Neural cell (in vitro differentiated cells): ENCODE measurements at regions not wholly inside any gene's neighbourhood (a gene's known extent, or its start where the extent isn't known, plus 50 kb on each side); places are given as distances from the start of the nearest gene placed in this dataset.

Experiments
- H2AFZ ChIP-seq: fragments of 200-600, 300-800 bp; sonication (generic), shearing (Covaris generic); 2 replicates; pipeline ENCODE4 v1.6.0; 2014; ENCODE audit warnings: low read depth, mild to moderate bottlenecking, antibody characterized with exemption, low read length, moderate library complexity
- H3F3A ChIP-seq: fragments of 200-600 bp; shearing (Covaris generic); 2 replicates; pipeline ENCODE4 v1.6.1; 2016; ENCODE audit warnings: mild to moderate bottlenecking, moderate library complexity, mixed read lengths, antibody characterized with exemption, low read length; ENCODE audit not compliant: insufficient read depth, poor library complexity, severe bottlenecking
- H3K27ac ChIP-seq: fragments of 200-600, 300-800 bp; sonication (generic), shearing (Covaris generic); 2 replicates; pipeline ENCODE4 v1.5.1; 2014; ENCODE audit warnings: mild to moderate bottlenecking, low read length, moderate library complexity
- H3K27me3 ChIP-seq: fragments of 300-800, 200-600 bp; sonication (generic), shearing (Covaris generic); 2 replicates; pipeline ENCODE4 v1.6.0; 2014; ENCODE audit warnings: mild to moderate bottlenecking, low read depth, low read length, moderate library complexity; ENCODE audit not compliant: insufficient read depth
- H3K36me3 ChIP-seq: fragments of 300-800, 200-600 bp; sonication (generic), shearing (Covaris generic); 2 replicates; pipeline ENCODE4 v1.5.1; 2014; ENCODE audit warnings: mild to moderate bottlenecking, antibody characterized with exemption, low read length, moderate library complexity; ENCODE audit not compliant: insufficient read depth
- H3K4me2 ChIP-seq: fragments of 300-800, 200-600 bp; sonication (generic), shearing (Covaris generic); 2 replicates; pipeline ENCODE4 v1.6.0; 2014; ENCODE audit warnings: mild to moderate bottlenecking, low read length
- H3K4me3 ChIP-seq: fragments of 300-800, 200-600 bp; sonication (generic), shearing (Covaris generic); 2 replicates; pipeline ENCODE4 v1.5.1; 2014; ENCODE audit warnings: mild to moderate bottlenecking, low read length, moderate library complexity
- H3K79me2 ChIP-seq: fragments of 200-600 bp; shearing (Covaris generic); replicated peaks from 2 replicates; pipeline ENCODE4 v1.6.0; 2014; ENCODE audit warnings: mild to moderate bottlenecking, low read length, moderate library complexity; ENCODE audit not compliant: insufficient read depth
- H3K9ac ChIP-seq: fragments of 300-800, 200-600 bp; sonication (generic), shearing (Covaris generic); 2 replicates; pipeline ENCODE4 v1.6.1; 2016; ENCODE audit warnings: mild to moderate bottlenecking, low read length, mixed read lengths
- H3K9me2 ChIP-seq: fragments of 200-600 bp; shearing (Covaris generic); 2 replicates; pipeline ENCODE4 v1.6.1; 2016; ENCODE audit warnings: mild to moderate bottlenecking, low read length, mixed read lengths; ENCODE audit not compliant: insufficient read depth
- H3K9me3 ChIP-seq: fragments of 200-600, 300-800 bp; sonication (generic), shearing (Covaris generic); 2 replicates; pipeline ENCODE4 v1.6.1; 2016; ENCODE audit warnings: mild to moderate bottlenecking, mixed run types, low read length, moderate library complexity, mixed read lengths
- H4K20me1 ChIP-seq: fragments of 200-600 bp; shearing (Covaris generic); 2 replicates; pipeline ENCODE4 v1.6.1; 2016; ENCODE audit warnings: mild to moderate bottlenecking, mixed run types; ENCODE audit not compliant: insufficient read depth
- EP300 ChIP-seq: fragments of 450-650 bp; conservative IDR thresholded peaks from 2 replicates; pipeline ENCODE4 v1.6.1; 2014; ENCODE audit warnings: antibody characterized with exemption, mild to moderate bottlenecking, moderate library complexity; ENCODE audit not compliant: poor library complexity, severe bottlenecking
- MXI1 ChIP-seq: fragments of 450-650 bp; conservative IDR thresholded peaks from 2 replicates; pipeline ENCODE4 v1.6.1; 2014; ENCODE audit warnings: antibody characterized with exemption, mild to moderate bottlenecking; ENCODE audit not compliant: poor library complexity, severe bottlenecking
- POLR2AphosphoS5 ChIP-seq: IDR thresholded peaks from 2 replicates; pipeline ENCODE4 v1.6.1; 2012
- RAD21 ChIP-seq: fragments of 450-650 bp; conservative IDR thresholded peaks from 2 replicates; pipeline ENCODE4 v1.6.1; 2014; ENCODE audit warnings: antibody characterized with exemption, mild to moderate bottlenecking, moderate library complexity
- REST ChIP-seq: IDR thresholded peaks from 2 replicates; pipeline ENCODE4 v1.6.1; 2012; ENCODE audit warnings: borderline replicate concordance
- SMC3 ChIP-seq: fragments of 450-650 bp; conservative IDR thresholded peaks from 2 replicates; pipeline ENCODE4 v1.6.1; 2014; ENCODE audit warnings: antibody characterized with exemption, mild to moderate bottlenecking, moderate library complexity; ENCODE audit not compliant: poor library complexity
- TAF1 ChIP-seq: IDR thresholded peaks from 2 replicates; pipeline ENCODE4 v1.6.1; 2012; ENCODE audit warnings: low read depth

DNA sequence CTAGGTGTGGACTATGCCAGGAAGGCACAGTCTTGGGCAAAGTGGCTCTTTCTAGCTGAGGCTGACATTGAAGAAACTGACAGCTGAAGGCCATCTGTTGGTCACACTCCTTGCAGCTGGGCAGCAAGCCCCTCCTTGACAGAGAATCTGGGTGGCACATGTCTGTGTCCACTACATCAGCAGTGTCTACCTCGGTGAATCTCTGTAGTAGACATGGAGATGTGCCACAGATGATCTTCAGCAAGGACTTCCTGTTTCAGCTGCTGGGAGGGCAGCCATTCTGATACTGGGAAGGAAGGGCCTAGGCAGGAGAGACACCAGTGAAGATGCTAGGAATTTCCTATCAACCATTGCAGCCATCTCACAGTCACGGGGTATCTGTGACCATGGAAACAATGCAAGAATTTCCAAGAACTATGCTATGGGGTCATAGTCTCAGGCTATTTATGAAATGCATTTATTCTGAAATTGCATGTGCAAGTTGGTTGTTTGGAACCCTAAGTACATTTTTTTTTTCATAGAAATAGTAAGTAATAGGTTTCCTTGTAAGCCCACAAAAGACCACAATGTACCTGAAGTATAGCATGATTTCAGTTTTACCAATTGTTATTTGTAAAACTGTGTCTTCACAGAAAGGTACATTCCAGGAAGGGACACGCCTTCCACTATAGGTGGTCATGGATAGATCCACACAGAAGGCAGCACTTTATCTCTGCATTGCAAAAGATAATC lies 63.8 kb upstream of the DARS1 start:
- Histone ChIP-seq H3K9me3 (no peaks in the 10 kb centered on the region), H3K27me3 (no peaks in the 10 kb centered on the region), H3F3A (no peaks in the 10 kb centered on the region), H3K79me2 (no peaks in the 10 kb centered on the region), H3K4me3 (no peak overlapping the region), H3K9ac (no peak overlapping the region), H4K20me1 (no peaks in the 10 kb centered on the region), H3K4me2 (no peak overlapping the region), H3K27ac (no peak overlapping the region), H2AFZ (no peak overlapping the region), H3K36me3 (no peaks in the 10 kb centered on the region), H3K9me2 (no peaks in the 10 kb centered on the region)
- no peak for TF ChIP-seq SMC3

DNA sequence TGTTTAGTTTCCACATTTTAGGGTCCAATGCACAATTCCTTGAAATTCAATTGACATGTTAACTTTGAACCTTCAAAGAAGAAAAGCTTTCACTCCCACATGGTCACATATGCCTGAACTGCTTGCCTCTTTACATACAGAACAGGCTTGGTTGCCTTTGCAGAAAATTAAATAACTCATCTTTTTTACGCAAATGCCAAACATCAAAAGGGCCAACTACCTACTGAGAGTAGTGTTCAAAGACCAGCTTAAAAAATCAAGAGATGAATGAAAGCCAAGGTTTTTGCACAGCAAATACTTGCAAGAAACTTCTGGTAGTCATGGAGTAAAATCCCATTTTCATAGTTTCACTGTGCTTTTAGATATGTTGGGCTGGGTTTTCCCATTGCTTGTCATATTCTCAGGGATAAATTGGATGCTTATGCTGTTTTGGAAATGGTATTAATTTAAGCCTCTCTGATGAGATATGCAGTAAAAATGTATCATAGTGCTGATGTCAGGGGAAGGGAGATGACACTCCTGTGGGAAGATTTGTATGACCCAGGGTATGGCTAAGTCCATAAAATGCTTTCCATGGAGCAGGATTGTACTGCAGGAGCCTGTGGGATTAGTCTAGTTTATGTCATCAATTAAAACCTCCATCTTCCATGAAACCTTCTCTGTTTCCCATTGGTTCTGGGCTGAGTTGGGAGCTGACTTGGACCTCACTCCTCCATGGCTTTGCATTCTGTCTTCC lies 60.6 kb upstream of the DARS1 start:
- Histone ChIP-seq H3K4me2 (no peak overlapping the region), H3K9me2 (no peaks in the 10 kb centered on the region), H3K79me2 (no peaks in the 10 kb centered on the region), H4K20me1 (no peaks in the 10 kb centered on the region), H3K36me3 (no peaks in the 10 kb centered on the region), H2AFZ (no peak overlapping the region), H3K4me3 (no peak overlapping the region), H3K27me3 (no peaks in the 10 kb centered on the region), H3K9me3 (no peaks in the 10 kb centered on the region), H3F3A (no peaks in the 10 kb centered on the region), H3K27ac (no peak overlapping the region), H3K9ac (no peak overlapping the region)
- TF ChIP-seq POLR2AphosphoS5: no peak
- TF ChIP-seq RAD21: no peak
- no peak for TF ChIP-seq REST
- TF ChIP-seq MXI1: no peak

DNA sequence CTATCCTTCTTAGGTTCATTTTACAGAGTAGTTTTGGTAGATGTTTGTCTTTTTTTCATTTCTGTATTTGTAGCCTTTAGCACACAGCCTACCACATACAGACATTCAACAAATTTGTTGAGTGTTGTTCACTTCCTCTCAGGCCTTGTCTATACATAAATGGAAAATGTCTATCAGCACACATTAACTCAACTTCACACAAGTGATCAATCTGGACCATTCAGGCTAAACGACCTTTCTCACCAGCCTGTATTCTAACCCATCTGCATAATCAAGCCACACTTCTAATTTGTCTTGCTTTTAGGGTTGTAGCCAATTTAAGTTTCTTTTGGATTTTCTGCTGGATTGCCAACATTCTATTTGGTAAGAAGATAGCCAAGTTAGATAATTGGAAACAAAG lies 59.9 kb upstream of the DARS1 start:
- H3K9me3 ChIP-seq: no peaks in the 10 kb centered on the region
- no peaks in the 10 kb centered on the region for H4K20me1 ChIP-seq
- H3K27me3 ChIP-seq: no peaks in the 10 kb centered on the region
- TF ChIP-seq MXI1 (no peak), RAD21 (no peak), TAF1 (no peak), REST (no peak), EP300 (no peak), SMC3 (no peak), POLR2AphosphoS5 (no peak)
- no peaks in the 10 kb centered on the region for H3K79me2 ChIP-seq
- H2AFZ ChIP-seq: no peak overlapping the region
- no peak overlapping the region for H3K27ac ChIP-seq
- H3K36me3 ChIP-seq: no peaks in the 10 kb centered on the region
- no peaks in the 10 kb centered on the region for H3K9me2 ChIP-seq
- no peak overlapping the region for H3K9ac ChIP-seq
- H3K4me3 ChIP-seq: no peak overlapping the region
- H3F3A ChIP-seq: no peaks in the 10 kb centered on the region
- H3K4me2 ChIP-seq: no peak overlapping the region
